Loucy (cell line): ENCODE measurements at regions not wholly inside any gene's neighbourhood (a gene's known extent, or its start where the extent isn't known, plus 50 kb on each side); places are given as distances from the start of the nearest gene placed in this dataset.

ENCODE experiments used
- EZH2phosphoT487 ChIP-seq: fragments of 200-600 bp; IDR thresholded peaks from 2 replicates; pipeline ENCODE4 v1.6.1; 2018; ENCODE audit warnings: antibody characterized with exemption, mild to moderate bottlenecking, moderate library complexity, borderline replicate concordance
- TF ChIP-seq, protein P1 (sequence below): fragments of 200-600 bp; sonication (generic); conservative IDR thresholded peaks from 2 replicates; pipeline ENCODE4 v1.5.1; 2014; ENCODE audit warnings: mild to moderate bottlenecking, antibody characterized with exemption, low read length

DNA sequence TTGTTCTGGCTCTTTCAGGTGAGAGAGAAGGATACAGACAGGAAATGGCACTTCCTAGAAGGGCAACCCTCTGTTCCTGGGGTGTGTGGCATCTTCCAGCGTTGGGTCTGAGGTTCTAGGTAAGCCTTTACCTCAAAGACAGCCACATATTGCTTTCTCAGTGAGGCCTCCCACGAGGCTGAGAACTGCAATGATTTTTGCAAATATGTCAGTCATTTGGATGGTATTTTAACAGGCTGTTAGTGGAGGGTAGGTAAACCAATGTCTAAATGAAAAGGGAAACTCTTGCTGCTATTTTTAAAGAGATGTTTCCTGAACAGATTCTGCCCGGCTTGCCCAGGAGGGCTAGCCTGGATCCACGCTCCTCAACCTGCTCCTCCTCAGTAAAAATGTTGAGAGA lies 240.3 kb upstream of the KLF6 start:
- TF ChIP-seq, protein P1, sequence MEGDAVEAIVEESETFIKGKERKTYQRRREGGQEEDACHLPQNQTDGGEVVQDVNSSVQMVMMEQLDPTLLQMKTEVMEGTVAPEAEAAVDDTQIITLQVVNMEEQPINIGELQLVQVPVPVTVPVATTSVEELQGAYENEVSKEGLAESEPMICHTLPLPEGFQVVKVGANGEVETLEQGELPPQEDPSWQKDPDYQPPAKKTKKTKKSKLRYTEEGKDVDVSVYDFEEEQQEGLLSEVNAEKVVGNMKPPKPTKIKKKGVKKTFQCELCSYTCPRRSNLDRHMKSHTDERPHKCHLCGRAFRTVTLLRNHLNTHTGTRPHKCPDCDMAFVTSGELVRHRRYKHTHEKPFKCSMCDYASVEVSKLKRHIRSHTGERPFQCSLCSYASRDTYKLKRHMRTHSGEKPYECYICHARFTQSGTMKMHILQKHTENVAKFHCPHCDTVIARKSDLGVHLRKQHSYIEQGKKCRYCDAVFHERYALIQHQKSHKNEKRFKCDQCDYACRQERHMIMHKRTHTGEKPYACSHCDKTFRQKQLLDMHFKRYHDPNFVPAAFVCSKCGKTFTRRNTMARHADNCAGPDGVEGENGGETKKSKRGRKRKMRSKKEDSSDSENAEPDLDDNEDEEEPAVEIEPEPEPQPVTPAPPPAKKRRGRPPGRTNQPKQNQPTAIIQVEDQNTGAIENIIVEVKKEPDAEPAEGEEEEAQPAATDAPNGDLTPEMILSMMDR = no peak
- TF ChIP-seq EZH2phosphoT487 = no peak
